SK-N-SH (cell line): ENCODE measurements at regions not wholly inside any gene's neighbourhood (a gene's known extent, or its start where the extent isn't known, plus 50 kb on each side); places are given as distances from the start of the nearest gene placed in this dataset.

Experiments used
- CTCF ChIA-PET: fragments of 300-600, 350-600 bp; formaldehyde crosslinking; extraction: SDS; loops from one replicate; lab custom pipeline; 2021; lab: Yijun Ruan, JAX
- POLR2A ChIA-PET: fragments of 350-600 bp; sonication (Branson Sonifier 250); formaldehyde crosslinking; extraction: SDS; loops from one replicate; lab custom pipeline; 2020; ENCODE audit warnings: antibody characterized with exemption, inconsistent platforms; lab: Yijun Ruan, JAX
- DNase-seq: peaks from one replicate; pipeline ENCODE4 v3.0.0; 2012
- H2AFZ ChIP-seq: fragments of 200-600 bp; sonication (generic); 2 replicates; pipeline ENCODE4 v1.8.1; 2016; ENCODE audit warnings: antibody characterized with exemption, mild to moderate bottlenecking, low read depth
- H3F3A ChIP-seq: fragments of 200-600 bp; sonication (generic); replicated peaks from 2 replicates; pipeline ENCODE3; 2016; ENCODE audit warnings: antibody characterized with exemption, mild to moderate bottlenecking; ENCODE audit not compliant: insufficient read depth
- H3K27ac ChIP-seq, 2 experiments: fragments of 200-500 bp in 1 of 2; fragments of 200-600 bp in 1 of 2; sonication (Bioruptor generic) in 1 of 2; sonication (generic), shearing (Covaris generic) in 1 of 2; 2 replicates each; pipeline versions ENCODE4 v1.5.1 to v1.6.1; 2014 to 2016; ENCODE audit warnings: low read depth in 2 of 2, inconsistent platforms in 1 of 2, low read length in 1 of 2, mild to moderate bottlenecking in 1 of 2, mixed read lengths in 1 of 2
- H3K27me3 ChIP-seq: fragments of 200-600 bp; sonication (generic), shearing (Covaris generic); 2 replicates; pipeline ENCODE4 v1.6.1; 2016; ENCODE audit warnings: mixed run types; ENCODE audit not compliant: insufficient read depth
- H3K36me3 ChIP-seq, 2 experiments: fragments of 200-500 bp in 1 of 2; fragments of 200-600 bp in 1 of 2; sonication (Bioruptor generic) in 1 of 2; sonication (generic) in 1 of 2; replicated peaks in 1 of 2; 2 replicates each; pipeline versions ENCODE3 to v1.5.1; 2014 to 2016; ENCODE audit warnings: low read length in 1 of 2, mild to moderate bottlenecking in 1 of 2; ENCODE audit not compliant: insufficient read depth in 2 of 2, control insufficient read depth in 1 of 2
- H3K4me1 ChIP-seq, 2 experiments: fragments of 200-500 bp in 1 of 2; fragments of 200-600 bp in 1 of 2; sonication (Bioruptor generic) in 1 of 2; sonication (generic), shearing (Covaris generic) in 1 of 2; 2 replicates each; pipeline versions ENCODE4 v1.5.1 to v1.6.1; 2014 to 2016; ENCODE audit warnings: low read depth in 1 of 2, low read length in 1 of 2, mixed run types in 1 of 2; ENCODE audit not compliant: insufficient read depth in 2 of 2, control insufficient read depth in 1 of 2
- H3K4me2 ChIP-seq: fragments of 200-600 bp; sonication (generic), shearing (Covaris generic); 2 replicates; pipeline ENCODE4 v1.6.1; 2017; ENCODE audit warnings: mixed run types
- H3K4me3 ChIP-seq, 2 experiments: fragments of 200-500 bp in 1 of 2; fragments of 200-600 bp in 1 of 2; sonication (Bioruptor generic) in 1 of 2; sonication (generic), shearing (Covaris generic) in 1 of 2; 2 replicates each; pipeline versions ENCODE4 v1.5.1 to v1.8.1; 2014 to 2016; ENCODE audit warnings: low read depth in 2 of 2, inconsistent platforms in 1 of 2, low read length in 1 of 2, mild to moderate bottlenecking in 1 of 2, mixed read lengths in 1 of 2, moderate library complexity in 1 of 2
- H3K79me2 ChIP-seq: fragments of 200-600 bp; sonication (generic); 2 replicates; pipeline ENCODE4 v1.8.1; 2017; ENCODE audit warnings: mild to moderate bottlenecking; ENCODE audit not compliant: insufficient read depth
- H3K9ac ChIP-seq: fragments of 200-600 bp; sonication (generic); 2 replicates; pipeline ENCODE4 v1.6.1; 2017; ENCODE audit warnings: mixed run types
- H3K9me2 ChIP-seq: fragments of 200-600 bp; sonication (generic); 2 replicates; pipeline ENCODE4 v1.6.1; 2017; ENCODE audit warnings: mixed run types
- H3K9me3 ChIP-seq: fragments of 200-600 bp; sonication (generic); 2 replicates; pipeline ENCODE4 v1.6.1; 2017; ENCODE audit warnings: mixed run types, mild to moderate bottlenecking, moderate library complexity
- H4K20me1 ChIP-seq: fragments of 200-600 bp; sonication (generic); 2 replicates; pipeline ENCODE4 v1.6.1; 2017; ENCODE audit warnings: mild to moderate bottlenecking, mixed run types; ENCODE audit not compliant: insufficient read depth
- ELF1 ChIP-seq: IDR thresholded peaks from 2 replicates; pipeline ENCODE4 v1.4.0; 2012
- EP300 ChIP-seq, 2 experiments: IDR thresholded peaks; 2 replicates each; pipeline versions ENCODE4 v1.4.0 to v1.6.1; 2012; ENCODE audit warnings: borderline replicate concordance in 1 of 2, low read depth in 1 of 2, low read length in 1 of 2
- EZH2phosphoT487 ChIP-seq: fragments of 200-600 bp; sonication (generic); IDR thresholded peaks from 2 replicates; pipeline ENCODE4 v1.6.1; 2017; ENCODE audit warnings: low read depth, mixed run types, mild to moderate bottlenecking, antibody characterized with exemption, moderate library complexity, borderline replicate concordance
- FOSL2 ChIP-seq: IDR thresholded peaks from 2 replicates; pipeline ENCODE4 v1.4.0; 2012; ENCODE audit warnings: low read depth, mild to moderate bottlenecking, moderate library complexity, borderline replicate concordance
- GATA2 ChIP-seq: sonication (generic); formaldehyde crosslinking; IDR thresholded peaks from 2 replicates; pipeline ENCODE4 v1.5.0; 2020; ENCODE audit warnings: mild to moderate bottlenecking, missing genetic modification reagents
- JUND ChIP-seq: IDR thresholded peaks from 2 replicates; pipeline ENCODE4 v1.4.0; 2012
- MAX ChIP-seq: IDR thresholded peaks from 2 replicates; pipeline ENCODE4 v1.4.0; 2012; ENCODE audit warnings: low read depth
- MXI1 ChIP-seq: IDR thresholded peaks from 2 replicates; pipeline ENCODE4 v1.6.1; 2012; ENCODE audit warnings: mild to moderate bottlenecking, low read depth, low read length, improper control_type of control experiment
- NFIC ChIP-seq: IDR thresholded peaks from 2 replicates; pipeline ENCODE4 v1.4.0; 2012; ENCODE audit warnings: borderline replicate concordance
- NRF1 ChIP-seq: IDR thresholded peaks from 2 replicates; pipeline ENCODE4 v1.6.1; 2012; ENCODE audit warnings: low read depth, mild to moderate bottlenecking, low read length
- RFX5 ChIP-seq: IDR thresholded peaks from 2 replicates; pipeline ENCODE4 v1.6.1; 2012; ENCODE audit warnings: mild to moderate bottlenecking, improper control_type of control experiment, low read length
- RXRA ChIP-seq: IDR thresholded peaks from 2 replicates; pipeline ENCODE4 v1.4.0; 2012; ENCODE audit warnings: low read depth, mild to moderate bottlenecking, borderline replicate concordance
- TCF12 ChIP-seq: IDR thresholded peaks from 2 replicates; pipeline ENCODE4 v1.4.0; 2012
- YY1 ChIP-seq: IDR thresholded peaks from 2 replicates; pipeline ENCODE4 v1.4.0; 2012; ENCODE audit warnings: low read depth, mild to moderate bottlenecking
- WGBS: methylation state at CpG from one replicate; pipeline ENCODE4 v1.1.6; 2017; ENCODE audit warnings: low lambda C conversion rate; 5-methylcytosine and 5-hydroxymethylcytosine counted together
- TF ChIP-seq, protein P1 (sequence below): IDR thresholded peaks from 2 replicates; pipeline ENCODE4 v1.4.0; 2012; ENCODE audit warnings: low read depth, borderline replicate concordance
- TF ChIP-seq, protein P2 (sequence below): IDR thresholded peaks from 2 replicates; pipeline ENCODE4 v1.4.0; 2012; ENCODE audit warnings: low read depth, borderline replicate concordance

- Histone ChIP-seq H3K4me1 (no peaks in the 10 kb centered on the region), H3K9ac (no peak overlapping the region), H3K4me2 (no peak overlapping the region), H3K79me2 (no peaks in the 10 kb centered on the region), H3K4me3 (no peak overlapping the region), H3K27ac (no peak overlapping the region), H4K20me1 (no peaks in the 10 kb centered on the region), H3K9me3 (no peaks in the 10 kb centered on the region), H3K27me3 (no peaks in the 10 kb centered on the region; the same call in 1 of the 2 replicates), H2AFZ (no peak overlapping the region), H3K36me3 (no peaks in the 10 kb centered on the region), H3K9me2 (no peaks in the 10 kb centered on the region), H3F3A (no peaks in the 10 kb centered on the region)
- WGBS: 32% methylated on average over 2 of the region's 2 CpGs
- DNase-seq: no peak
- TF ChIP-seq FOSL2: no peak
- no peak for TF ChIP-seq MAX
- TF ChIP-seq, protein P1, sequence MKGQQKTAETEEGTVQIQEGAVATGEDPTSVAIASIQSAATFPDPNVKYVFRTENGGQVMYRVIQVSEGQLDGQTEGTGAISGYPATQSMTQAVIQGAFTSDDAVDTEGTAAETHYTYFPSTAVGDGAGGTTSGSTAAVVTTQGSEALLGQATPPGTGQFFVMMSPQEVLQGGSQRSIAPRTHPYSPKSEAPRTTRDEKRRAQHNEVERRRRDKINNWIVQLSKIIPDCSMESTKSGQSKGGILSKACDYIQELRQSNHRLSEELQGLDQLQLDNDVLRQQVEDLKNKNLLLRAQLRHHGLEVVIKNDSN: no peak
- TF ChIP-seq YY1: no peak
- TF ChIP-seq RFX5: no peak
- no peak for TF ChIP-seq TCF12
- TF ChIP-seq EZH2phosphoT487: no peak
- no peak for TF ChIP-seq MXI1
- no peak for TF ChIP-seq GATA2 (CRISPR knock-in tag)
- no peak for TF ChIP-seq NFIC
- no peak for TF ChIP-seq ELF1
- TF ChIP-seq EP300 (IDR thresholded peaks at IDR 0.05; ENCODE audit: borderline replicate concordance in 1 of 2, low read depth in 1 of 2, low read length in 1 of 2): no peak
- TF ChIP-seq, protein P2, sequence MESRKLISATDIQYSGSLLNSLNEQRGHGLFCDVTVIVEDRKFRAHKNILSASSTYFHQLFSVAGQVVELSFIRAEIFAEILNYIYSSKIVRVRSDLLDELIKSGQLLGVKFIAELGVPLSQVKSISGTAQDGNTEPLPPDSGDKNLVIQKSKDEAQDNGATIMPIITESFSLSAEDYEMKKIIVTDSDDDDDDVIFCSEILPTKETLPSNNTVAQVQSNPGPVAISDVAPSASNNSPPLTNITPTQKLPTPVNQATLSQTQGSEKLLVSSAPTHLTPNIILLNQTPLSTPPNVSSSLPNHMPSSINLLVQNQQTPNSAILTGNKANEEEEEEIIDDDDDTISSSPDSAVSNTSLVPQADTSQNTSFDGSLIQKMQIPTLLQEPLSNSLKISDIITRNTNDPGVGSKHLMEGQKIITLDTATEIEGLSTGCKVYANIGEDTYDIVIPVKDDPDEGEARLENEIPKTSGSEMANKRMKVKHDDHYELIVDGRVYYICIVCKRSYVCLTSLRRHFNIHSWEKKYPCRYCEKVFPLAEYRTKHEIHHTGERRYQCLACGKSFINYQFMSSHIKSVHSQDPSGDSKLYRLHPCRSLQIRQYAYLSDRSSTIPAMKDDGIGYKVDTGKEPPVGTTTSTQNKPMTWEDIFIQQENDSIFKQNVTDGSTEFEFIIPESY: no peak
- no peak for TF ChIP-seq NRF1
- no peak for TF ChIP-seq RXRA
- ChIA-PET POLR2A (no interaction called here), CTCF (interaction anchor here (1.6 to 1.8 kb wide), 2 partner anchors 53 to 784 kb away, joined by 4 to 7 read pairs; no protein-coding TSS in a partner anchor)
These were observed 123.0 kb upstream of the ATP5MC3 start for GRCh38 chr2:175304541-175304940.

GRCh38 chr2:175293776-175294175 is 112.3 kb upstream of the ATP5MC3 start:
- ChIA-PET POLR2A (no interaction called here), CTCF (interaction anchor here (1.0 to 1.9 kb wide), 4 partner anchors 11 to 794 kb away, joined by 3 to 5 read pairs (median 4); no protein-coding TSS in a partner anchor)
- Histone ChIP-seq H3K27ac (no peak overlapping the region), H3K9ac (no peak overlapping the region), H3K4me1 (no peaks in the 10 kb centered on the region), H3K36me3 (no peaks in the 10 kb centered on the region), H3K4me3 (no peak overlapping the region), H3K27me3 (0 out of 2 replicates have a peak, but pooled peaks cover under 1% of the 10 kb centered on the region), H2AFZ (no peak overlapping the region), H4K20me1 (no peaks in the 10 kb centered on the region), H3K9me2 (no peaks in the 10 kb centered on the region), H3F3A (no peaks in the 10 kb centered on the region), H3K79me2 (no peaks in the 10 kb centered on the region), H3K4me2 (no peak overlapping the region), H3K9me3 (no peaks in the 10 kb centered on the region)
- DNase-seq: no peak
- no peak for TF ChIP-seq JUND
- 29% methylated on average over 4 of the region's 4 CpGs for WGBS
